ENCODE measurements at regions not wholly inside any gene's neighbourhood (a gene's known extent, or its start where the extent isn't known, plus 50 kb on each side); places are given as distances from the start of the nearest gene placed in this dataset.

DNA sequence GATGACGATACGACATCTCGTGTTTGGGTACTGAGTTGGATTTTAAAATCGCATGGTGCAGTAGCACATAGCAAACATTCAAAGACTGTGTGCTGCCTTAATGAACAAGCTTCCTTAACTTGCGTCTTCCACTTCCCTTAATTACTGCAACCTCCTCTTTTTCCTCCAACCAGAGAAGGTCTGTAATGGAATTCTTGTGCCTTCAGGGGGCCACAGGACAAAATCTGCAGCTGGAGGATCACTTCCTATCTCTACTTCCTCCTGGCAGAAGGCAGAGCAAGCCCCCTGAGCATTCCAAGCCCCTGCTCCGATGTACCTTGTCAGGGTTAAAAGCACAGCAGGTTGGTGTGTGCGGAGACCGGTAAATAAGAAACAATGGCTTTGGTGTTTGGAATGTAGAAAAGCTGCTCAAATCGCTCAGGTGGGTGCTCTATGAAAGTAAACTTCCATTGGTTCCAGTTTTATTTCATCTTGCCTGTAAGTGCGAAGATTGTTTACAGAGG is 151.3 kb upstream of the UQCRFS1 start:
- Histone ChIP-seq H3K27ac (no peak overlapping the region), H3K4me1 (no peaks in the 10 kb centered on the region), H3K36me3 (no peaks in the 10 kb centered on the region), H3K4me3 (no peak overlapping the region), H3K9me3 (peaks cover 3% of the 10 kb centered on the region), H3K27me3 (peaks cover 24% of the 10 kb centered on the region)
- DNase-seq (no peak), ATAC-seq (no peak)
- no peak for TF ChIP-seq CTCF (IDR thresholded peaks at IDR 0.05)
- intact Hi-C loops (cut with DNase I): no loop called here

GRCh38 chr19:29364999-29365398 is 152.0 kb upstream of the UQCRFS1 start:
- H3K4me1 ChIP-seq: no peaks in the 10 kb centered on the region
- no peak for ATAC-seq
- H3K27ac ChIP-seq: no peak overlapping the region
- H3K36me3 ChIP-seq: no peaks in the 10 kb centered on the region
- intact Hi-C loops (cut with DNase I): no loop called here
- no peak overlapping the region for H3K4me3 ChIP-seq
- no peak for TF ChIP-seq CTCF (IDR thresholded peaks at IDR 0.05)
- no peak for DNase-seq
- H3K9me3 ChIP-seq: peaks cover 3% of the 10 kb centered on the region
- peaks cover 24% of the 10 kb centered on the region for H3K27me3 ChIP-seq

DNA sequence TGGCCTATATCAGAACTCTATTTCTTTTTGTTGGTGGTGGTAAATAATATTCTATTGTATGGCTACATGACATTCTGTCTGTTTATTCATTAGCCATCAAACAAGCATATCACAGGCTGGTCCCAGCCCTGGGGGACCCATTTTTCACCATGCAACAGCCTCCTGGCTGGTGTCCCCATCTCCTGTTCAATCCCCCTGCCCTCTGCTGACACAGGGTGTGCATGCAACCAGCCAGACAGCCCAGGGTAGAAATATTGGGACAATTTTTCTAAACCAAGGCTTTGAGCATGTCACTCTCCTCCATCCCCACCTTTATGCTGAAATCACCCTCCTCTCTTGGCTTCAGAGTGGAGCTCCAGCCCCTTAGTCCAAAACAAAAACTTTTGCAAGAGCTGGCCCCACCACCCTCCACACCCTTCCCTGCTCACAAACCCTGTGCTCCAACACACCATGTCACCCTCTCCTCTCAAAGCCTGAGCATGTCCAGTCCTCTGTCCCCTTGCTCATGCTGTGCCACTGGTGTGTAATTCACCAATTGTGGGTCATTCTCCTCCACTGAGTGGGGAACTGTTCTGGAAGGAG is 153.0 kb upstream of the UQCRFS1 start:
- H3K4me3 ChIP-seq: no peak overlapping the region
- peaks cover 24% of the 10 kb centered on the region for H3K27me3 ChIP-seq
- H3K4me1 ChIP-seq: no peaks in the 10 kb centered on the region
- no peak overlapping the region for H3K27ac ChIP-seq
- no peaks in the 10 kb centered on the region for H3K36me3 ChIP-seq
- no peak for TF ChIP-seq CTCF (IDR thresholded peaks at IDR 0.05)
- ATAC-seq (no peak), DNase-seq (no peak)
- peaks cover 3% of the 10 kb centered on the region for H3K9me3 ChIP-seq
- intact Hi-C loops (cut with DNase I): no loop called here

- no peak for ATAC-seq
- no peak for DNase-seq
- peaks cover 3% of the 10 kb centered on the region for H3K9me3 ChIP-seq
- no peak for TF ChIP-seq CTCF (IDR thresholded peaks at IDR 0.05)
- H3K27me3 ChIP-seq: peaks cover 24% of the 10 kb centered on the region
- no peaks in the 10 kb centered on the region for H3K4me1 ChIP-seq
- no peak overlapping the region for H3K4me3 ChIP-seq
- intact Hi-C loops (cut with DNase I): no loop called here
- no peaks in the 10 kb centered on the region for H3K36me3 ChIP-seq
- H3K27ac ChIP-seq: no peak overlapping the region
Measured at GRCh38 chr19:29366757-29367156, 153.8 kb upstream of the UQCRFS1 start.

DNA sequence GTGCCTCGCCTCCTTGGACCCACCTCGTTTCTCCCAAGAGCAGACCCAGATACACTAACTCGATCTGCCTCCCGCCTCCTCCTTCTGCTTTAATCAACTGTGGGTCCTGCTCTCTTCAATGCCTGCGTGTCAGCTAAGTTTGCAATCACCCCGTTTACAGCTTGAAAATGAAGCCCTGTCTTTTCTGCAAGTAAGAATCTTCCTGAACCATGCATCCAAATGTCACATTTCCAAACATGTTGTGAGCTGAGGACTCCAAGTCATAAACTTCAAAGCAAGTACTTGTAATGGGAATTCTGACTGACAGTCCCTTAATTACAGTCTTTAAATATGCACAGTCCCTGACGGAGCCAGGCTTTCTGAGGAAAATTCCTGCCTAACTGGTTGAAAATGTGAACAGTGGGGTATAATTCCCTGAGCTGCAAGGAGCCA is 154.9 kb upstream of the UQCRFS1 start:
- DNase-seq: no peak
- TF ChIP-seq CTCF (IDR thresholded peaks at IDR 0.05): no peak
- ATAC-seq: no peak
- intact Hi-C loops (cut with DNase I): no loop called here
- Histone ChIP-seq H3K9me3 (no peaks in the 10 kb centered on the region), H3K36me3 (no peaks in the 10 kb centered on the region), H3K27ac (no peak overlapping the region), H3K4me3 (no peak overlapping the region), H3K27me3 (peaks cover 24% of the 10 kb centered on the region), H3K4me1 (no peaks in the 10 kb centered on the region)

DNA sequence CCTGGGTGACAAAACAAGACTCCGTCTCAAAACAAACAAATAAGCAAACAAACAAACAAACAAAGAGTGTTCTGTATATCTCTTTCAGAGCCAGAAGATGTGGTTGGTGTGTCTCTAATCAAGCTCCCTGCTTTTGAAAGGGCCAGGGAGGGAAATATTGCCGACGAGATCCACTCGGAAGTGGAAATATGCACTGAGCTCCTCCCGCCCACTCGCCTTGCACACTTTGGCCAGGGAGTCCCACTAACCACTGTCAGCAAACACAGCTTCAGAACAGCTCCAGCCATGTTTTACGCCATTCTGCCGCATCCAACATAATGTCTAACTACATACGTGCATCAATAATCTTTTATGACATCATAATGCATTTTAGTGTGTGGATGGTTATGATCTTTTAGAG is 155.5 kb upstream of the VSTM2B start:
- Histone ChIP-seq H3K4me1 (no peaks in the 10 kb centered on the region), H3K36me3 (no peaks in the 10 kb centered on the region), H3K9me3 (no peaks in the 10 kb centered on the region), H3K27ac (no peak overlapping the region), H3K27me3 (peaks cover 24% of the 10 kb centered on the region), H3K4me3 (no peak overlapping the region)
- no peak for ATAC-seq
- DNase-seq: no peak
- no peak for TF ChIP-seq CTCF (IDR thresholded peaks at IDR 0.05)
- intact Hi-C loops (cut with DNase I): no loop called here
